ENCODE measurements at regions not wholly inside any gene's neighbourhood (a gene's known extent, or its start where the extent isn't known, plus 50 kb on each side); places are given as distances from the start of the nearest gene placed in this dataset.

DNA sequence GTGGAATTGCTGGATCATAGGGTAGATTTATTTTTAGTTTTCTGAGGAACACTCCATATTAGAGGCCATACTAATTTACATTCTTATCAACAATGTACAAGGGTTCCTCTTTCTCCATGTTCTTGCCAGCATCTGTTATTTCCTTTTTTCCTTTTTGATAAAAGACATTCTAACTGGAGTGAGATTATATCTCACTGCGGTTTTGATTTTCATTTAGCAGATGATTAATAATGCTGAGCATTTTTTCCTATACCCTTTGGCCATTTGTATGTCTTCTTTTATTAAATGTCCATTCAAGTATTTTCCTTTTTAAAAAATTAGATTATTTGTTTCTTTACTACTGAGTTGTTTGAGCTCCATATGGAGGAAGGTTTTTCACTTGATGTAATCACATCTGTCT lies 1189.5 kb downstream of the ZPLD1 start:
- no peak for DNase-seq

DNA sequence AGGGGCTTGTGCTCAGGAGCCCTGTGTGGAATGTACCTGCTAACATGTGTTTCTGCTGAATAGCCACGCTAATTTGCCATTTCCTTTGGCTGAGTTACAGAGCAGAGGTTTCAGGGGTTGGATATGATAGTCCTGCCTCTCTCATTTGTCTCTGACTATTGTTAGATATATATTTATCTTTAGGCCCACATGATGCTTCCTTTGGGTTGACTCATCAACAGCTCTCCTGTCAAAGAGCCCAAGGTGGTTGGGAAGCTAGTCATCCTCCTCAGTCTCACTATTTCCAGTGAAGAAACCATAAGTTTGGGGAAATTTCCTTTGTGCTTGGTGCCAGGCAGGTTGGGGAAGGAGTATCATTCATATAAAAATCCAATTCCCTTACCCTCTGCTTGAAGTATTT lies 1194.6 kb downstream of the ZPLD1 start:
- no peak for DNase-seq

DNA sequence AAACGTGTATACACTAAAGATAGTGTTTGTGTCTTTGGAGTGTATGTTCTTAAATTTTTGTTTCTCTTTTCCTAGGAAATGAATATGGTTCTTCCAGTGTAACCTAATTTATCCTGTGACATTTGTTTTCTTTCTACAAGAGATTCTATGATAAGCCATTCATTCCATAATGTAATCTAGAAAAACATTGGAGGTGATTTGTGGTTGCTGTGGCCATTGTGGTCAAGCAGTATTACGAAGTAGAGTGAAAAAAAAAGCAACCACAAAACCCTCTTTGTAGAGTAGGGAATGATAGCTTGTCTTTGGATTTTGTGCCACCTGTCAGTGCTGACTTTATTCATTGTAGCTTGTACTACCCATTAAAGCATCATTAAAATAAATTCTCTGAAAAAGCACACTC lies 1209.6 kb downstream of the ZPLD1 start:
- DNase-seq = no peak

DNA sequence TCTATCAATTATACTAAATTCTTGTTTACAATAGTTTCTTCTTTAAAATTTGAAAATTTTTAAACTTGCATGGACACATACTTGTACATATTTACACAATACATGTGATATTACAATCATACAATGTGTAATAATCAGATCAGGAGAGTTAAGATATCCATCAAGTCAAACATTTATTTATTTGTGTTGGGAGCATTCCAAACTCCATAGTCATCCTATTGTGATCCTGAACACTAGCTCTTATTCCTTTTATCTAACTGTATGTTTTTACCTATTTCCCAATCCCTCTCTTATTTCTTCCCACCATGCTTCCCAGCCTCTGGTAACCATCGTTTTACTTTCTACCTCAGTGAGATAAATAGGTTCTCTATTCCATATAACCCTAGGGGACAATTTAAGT lies 1219.2 kb downstream of the ZPLD1 start:
- no peak for DNase-seq

DNA sequence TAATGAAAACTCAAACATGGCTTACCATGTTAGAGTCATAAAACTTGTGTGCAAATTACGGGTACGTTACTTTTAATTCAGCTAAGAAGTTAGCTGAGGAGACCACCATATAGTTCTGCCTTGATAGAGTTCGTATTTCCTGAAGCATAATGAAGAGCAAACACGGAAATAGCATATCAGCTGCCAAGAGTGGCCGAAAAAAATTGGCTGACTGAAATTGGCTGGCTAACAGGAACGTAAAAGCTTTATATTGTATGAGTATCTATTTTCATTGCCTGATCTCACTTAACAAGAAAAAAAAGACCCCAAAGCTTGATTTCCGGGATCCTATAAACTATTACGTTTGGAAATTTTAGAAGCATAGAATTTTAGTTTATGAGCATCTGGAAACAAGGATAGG lies 1222.9 kb downstream of the ZPLD1 start:
- peak; percentile 19 for DNase-seq

DNA sequence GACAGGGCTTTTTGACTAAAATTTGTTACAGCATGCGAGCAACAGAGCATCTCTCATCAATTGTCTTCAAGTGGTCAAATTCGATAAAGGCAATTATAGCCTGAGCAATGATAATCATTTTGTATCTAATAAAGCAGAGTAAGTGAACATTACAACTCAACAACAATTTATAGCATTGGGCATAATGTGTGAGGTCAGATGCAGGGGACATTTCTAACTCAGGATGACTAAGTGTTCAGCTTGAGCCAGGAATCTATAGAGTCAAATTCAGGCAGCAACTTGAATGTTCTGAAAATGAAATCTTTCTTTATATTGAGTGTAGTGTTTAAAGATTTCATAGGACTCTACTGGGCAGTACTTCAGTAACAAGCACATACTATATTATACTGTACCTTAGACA lies 1226.0 kb downstream of the ZPLD1 start:
- no peak for DNase-seq

DNA sequence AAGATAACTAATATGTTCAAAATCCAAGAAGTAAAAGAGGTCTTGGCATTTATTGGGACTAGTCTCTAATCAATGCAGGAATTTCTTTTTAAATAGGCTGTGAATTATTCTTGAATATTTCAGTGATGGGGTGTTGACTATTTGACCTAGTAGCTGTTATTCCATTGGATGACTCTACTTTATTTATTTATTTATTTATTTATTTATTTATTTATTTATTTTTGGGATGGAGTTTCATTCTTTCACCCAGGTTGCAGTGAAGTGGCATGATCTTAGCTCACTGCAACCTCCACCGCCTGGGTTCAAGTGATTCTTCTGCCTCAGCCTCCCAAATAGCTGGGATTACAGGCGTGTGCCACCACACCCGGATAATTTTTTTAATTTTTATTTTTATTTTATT lies 1227.8 kb downstream of the ZPLD1 start:
- DNase-seq = no peak

DNA sequence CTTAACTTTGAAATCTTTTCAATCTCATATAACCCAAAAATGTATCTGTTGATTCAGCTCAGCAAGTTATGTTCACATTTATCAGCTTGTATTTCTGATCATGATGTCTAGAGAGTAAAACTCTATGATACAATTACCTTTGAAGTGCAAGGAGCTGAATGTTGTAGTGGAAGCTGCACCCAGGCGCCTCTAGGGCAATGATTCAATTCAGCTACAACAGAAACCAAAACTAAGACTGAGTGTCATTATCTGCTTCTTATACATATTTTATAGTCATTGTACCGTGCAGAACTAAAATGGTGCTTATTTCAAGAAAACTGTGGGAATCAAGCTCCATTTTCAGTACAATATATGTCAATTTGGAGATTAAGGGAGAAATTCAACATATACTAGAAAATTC lies 1237.5 kb downstream of the ZPLD1 start:
- DNase-seq = no peak

DNA sequence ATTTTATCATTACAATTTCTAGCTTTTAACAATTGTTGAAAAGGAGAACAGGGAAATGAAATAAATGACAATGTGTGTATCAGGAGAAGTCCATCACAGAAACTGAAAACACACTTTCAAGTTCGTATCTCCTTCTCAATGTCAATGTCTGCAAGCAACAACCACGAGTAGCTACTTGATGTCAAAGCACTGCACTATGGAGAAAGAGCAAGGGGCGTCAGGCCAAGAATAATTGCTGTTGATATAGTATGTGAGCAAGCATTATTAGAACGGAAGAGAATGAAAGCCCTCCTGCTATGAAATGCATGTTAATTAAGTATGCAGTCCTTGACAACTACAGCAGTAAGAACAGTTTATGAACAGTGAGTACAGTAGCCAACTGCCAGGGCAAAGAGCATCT lies 1250.1 kb downstream of the ZPLD1 start:
- DNase-seq = no peak

DNA sequence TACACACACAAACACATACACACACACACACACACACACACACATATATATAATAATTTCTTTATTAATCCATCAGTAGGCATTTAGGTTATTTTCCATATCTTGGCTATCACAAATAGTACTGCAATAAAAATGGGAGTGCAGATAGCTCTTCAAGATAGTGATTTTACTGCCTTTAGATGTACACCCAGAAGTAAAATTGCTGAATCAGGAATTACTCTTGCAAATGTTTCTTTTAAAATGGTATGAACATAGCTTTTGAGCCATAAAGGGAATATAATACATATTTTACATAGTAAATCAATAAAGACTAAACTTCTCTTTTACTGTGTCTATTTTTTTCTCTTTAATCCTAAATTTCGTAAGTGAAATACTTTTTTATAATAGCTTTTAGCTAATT lies 1251.1 kb downstream of the ZPLD1 start:
- no peak for DNase-seq

DNA sequence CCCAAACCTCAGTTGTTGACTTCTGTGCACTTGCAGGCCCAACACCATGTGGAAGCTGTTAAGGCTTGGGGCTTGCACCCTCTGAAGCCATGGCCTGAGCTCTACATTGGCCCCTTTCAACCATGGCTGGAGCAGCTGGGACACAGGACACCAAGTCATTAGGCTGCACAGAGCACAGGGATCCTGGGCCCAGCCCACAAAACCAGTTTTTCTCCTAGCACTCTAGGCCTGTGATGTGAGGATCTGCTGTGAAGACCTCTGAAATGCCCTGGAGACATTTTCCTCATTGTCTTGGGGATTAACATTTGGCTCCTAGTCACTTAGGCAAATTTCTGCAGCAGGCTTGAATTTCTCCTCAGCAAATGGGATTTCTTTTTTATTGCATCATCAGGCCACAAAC lies 1255.7 kb downstream of the ZPLD1 start:
- no peak for DNase-seq

DNA sequence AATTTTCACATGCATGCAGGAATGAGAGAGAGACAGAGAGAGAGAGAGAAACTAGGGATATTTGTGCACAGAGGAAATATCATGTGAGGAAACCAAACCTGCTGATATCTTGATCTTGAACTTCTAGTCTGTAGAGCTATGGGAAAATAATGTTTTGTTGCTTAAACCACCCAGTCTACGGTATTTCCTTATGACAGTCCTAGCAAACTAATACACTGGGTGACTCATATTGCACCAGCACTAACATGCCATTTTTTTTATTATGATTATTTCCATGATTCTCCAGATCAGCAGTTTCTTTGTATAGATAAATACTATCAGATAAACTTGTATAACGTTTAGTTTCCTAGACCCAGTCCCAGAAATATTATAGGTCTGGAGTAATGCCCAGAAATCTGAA lies 1259.0 kb downstream of the ZPLD1 start:
- no peak for DNase-seq

DNA sequence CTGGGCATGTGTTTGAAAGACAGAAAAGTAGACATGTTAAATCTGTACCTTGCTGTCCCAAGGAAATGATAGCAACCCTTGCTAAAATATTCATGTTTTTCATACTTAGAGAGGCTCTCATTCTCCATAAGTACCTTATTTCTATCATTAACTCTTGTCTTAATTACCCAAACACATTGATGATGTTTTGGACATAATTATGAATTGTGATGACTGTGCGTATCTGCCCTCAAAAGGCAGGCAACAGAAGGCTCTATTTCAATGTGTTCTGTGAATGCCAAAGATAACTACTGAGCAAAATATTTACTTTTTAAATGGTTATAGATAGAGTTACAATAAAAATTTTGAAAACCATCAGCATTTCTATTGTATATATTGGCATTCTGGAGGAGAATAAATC lies 1263.8 kb downstream of the ZPLD1 start:
- DNase-seq = no peak

DNA sequence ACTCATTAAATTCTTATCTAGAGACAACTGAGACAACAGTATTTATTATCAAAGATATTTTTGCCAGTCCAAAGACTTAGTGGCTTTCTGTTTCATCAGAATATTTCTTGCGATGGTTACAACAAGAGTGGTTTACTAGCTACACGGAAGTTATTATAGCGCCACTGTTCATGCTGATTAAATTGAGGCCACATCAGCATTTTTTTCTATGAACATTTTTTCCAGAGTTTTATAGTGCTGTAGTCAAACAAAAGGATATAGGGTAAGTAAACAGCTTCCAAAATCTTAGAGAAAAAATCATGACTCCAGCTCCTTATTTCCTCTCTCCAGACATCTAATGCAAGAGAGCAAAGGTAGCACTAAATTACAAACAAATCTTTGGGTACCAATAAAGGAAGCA lies 1264.4 kb downstream of the ZPLD1 start:
- DNase-seq = no peak

DNA sequence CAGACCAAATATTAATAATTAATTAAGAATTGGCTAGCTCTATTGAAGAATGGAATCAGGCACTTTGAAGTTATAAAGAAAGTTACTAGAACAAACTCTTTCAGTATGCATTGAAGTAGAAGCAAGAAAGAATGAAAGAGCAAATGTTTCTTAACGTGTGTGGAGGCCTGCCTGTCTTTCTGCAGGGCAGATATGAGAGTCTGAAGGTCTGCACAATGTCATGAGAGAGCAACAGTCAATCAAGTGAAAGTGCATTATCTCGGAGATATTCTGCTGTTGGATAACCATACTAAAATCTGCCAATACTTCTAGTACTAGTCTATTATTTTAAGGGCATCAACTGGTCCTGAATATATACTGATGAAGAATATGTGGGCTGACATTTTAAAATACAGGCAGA lies 1270.8 kb downstream of the ZPLD1 start:
- DNase-seq = no peak

DNA sequence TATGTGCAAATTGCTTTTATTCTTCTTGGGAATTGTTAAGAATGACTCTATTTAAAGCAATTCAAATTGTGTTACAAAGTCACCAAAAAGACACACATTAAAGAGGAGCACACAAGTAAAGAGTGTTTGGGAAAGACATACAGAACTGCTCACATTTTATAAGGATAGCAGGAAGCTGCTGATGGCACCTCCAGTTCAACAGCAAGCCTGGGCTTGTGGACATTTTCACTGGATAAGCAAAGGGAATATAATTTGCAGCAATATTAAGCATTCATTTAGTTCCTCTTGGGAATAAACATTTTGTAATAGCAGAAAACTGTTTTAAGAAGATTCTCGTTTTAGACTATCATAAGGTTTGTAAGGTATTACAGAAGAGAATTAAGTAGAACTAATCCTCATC lies 1271.9 kb downstream of the ZPLD1 start:
- no peak for DNase-seq

DNA sequence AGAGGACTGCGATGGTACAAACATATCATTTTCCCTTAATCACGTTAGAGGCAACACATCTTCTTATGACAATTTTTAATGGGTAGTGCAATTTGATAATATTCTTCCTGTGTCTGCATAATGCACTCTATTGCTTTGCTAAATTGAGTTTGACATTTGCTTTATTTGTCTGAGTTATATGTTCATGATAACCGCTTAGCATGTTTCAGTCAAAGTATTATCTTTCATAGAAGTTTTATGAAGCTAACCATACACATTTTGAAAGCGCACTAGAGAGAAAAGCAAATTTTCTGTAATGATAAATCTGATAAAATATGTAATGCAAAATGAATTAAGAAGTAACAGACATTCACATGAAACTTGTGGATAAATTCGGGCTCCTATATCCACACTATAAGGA lies 1276.9 kb downstream of the ZPLD1 start:
- DNase-seq = no peak

DNA sequence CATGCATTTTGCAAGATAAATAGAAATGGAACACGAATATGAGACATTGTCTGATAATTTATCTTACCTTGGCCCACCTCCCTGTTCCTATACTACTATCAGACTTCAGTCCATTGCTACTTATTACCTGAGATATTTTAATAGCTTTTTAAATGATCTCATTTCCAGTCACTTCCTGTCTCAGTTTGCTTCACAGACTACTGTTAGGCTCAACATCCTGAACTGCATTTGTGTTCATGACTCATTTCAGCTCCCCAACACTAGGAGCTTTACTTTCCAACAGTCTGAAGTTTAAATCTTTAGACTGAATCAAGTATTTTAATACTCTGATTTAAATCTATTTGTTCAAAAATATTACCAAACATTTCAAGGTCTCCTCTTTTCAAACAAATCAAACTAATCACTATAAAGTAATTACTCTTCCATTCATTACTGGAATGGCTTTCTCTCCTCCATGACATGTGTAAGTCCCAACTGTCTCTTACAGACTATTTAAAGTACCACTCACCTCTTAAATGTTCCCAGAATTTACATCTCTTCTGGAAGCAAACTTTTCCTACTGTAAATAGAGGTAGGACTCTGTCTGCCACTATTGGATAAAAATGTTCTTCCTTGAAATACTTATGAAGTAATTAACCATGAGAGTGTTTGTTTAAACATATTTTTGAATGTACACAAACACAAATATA lies 1277.6 kb downstream of the ZPLD1 start:
- no peak for DNase-seq

DNA sequence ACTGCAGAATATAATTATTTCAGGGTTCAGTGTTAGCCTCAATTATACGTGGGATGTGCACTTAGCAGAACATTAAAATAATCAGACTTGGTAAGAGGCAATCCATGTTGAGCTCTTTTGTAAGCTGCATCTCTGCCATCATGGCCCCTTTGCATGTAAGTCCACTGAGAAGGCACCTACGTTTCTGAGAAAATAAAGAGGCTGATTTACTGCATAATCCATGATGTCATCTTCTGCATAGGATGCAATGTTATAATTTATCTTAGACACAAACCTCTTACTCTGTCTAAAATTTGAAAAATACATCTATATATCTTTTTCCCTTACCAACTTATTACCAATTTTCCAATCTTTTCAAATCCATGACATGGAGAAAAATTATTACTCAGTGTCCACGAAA lies 1294.7 kb downstream of the ZPLD1 start:
- DNase-seq = no peak

DNA sequence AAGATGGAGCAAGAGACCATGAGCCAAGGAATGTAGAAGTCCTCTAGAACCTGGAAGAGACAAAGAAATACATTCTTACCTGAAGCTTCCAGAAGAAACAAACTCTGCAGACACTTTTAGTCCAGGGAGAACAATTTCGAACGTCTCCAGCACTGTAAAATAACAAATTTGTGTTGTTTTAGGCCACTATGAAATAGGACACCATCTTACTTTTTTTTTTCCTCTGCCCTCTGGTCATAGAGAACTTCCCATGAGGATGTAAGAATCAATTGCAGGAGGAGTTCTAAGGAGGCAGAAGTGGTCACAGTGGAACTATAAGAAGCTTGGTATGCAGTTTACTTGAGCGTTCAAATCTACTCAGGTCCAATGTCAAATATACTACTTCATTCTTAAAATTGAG lies 1295.9 kb downstream of the ZPLD1 start:
- DNase-seq = no peak

DNA sequence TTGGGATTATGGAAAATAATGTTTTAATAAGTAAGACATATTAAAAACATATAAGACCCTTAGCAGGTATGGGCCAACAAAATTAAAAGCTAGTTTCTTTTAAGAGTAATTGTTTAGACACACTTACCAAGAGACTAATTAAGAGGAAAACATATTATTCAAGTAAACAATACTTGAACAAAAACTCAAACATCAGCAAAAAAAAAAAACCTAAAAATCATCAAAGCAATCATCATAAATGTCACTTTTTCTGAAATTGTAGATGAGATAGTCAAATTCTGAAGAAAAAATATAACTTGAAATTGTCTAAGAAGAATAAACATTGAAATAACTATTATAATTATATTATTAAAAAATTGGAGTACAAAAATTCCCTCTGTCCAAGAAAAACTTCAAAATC lies 1318.2 kb downstream of the ZPLD1 start:
- no peak for DNase-seq

DNA sequence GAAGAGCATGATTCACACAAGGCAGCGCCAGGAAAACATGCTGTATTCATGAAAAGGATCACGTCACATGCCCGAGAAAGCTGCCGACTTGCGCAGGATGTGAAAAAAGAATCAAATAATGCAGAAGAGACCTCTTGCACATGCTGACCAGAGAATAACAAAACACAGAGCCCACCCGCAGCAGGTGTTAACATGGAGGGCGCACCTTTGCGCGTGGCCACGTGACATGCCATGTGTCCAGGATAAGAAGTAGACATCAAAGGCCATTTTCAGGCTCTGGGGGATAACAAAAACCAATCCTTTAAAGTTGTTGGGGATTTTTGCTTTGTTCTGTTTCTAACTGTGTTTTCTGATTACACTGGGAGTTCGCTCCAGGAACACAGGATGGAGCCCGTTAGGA lies 1332.8 kb downstream of the ZPLD1 start:
- DNase-seq = no peak

DNA sequence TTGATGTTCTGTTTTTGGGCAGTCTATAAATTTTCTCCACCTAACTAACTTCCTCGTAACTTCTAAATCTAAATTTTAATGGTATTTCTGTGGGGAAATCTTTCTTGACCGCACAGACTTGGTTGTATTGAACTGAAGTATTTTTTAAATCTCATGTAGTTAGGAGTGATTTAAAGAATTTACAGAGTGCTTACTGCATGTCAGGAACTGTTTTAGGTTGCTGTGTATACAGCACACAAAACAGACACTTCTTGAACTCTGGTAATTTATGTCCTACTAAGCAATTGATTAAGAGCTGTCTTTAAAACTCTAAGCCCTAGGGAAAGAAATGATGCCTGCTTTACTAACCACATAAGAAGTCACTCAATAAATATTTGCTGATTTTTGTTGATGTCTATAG lies 1350.2 kb downstream of the ZPLD1 start:
- DNase-seq = no peak

DNA sequence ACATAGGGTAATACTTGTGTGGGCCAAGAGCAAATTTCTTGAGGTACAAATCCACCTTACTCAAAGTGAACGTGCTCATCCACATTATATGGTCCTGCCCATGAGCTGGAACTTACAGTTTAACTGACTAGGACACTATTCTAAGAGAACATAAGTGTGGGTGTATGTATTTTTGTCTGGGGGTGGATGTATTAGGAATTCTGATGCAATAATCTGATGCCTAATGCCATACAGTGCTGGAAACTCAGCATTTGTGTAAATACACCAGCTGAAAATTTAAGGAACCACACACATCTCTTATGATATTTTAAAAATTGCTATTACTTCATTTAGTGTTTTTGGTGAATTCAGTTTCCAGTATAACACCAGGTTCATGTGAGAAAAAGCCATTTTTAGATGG lies 1350.7 kb downstream of the ZPLD1 start:
- no peak for DNase-seq

DNA sequence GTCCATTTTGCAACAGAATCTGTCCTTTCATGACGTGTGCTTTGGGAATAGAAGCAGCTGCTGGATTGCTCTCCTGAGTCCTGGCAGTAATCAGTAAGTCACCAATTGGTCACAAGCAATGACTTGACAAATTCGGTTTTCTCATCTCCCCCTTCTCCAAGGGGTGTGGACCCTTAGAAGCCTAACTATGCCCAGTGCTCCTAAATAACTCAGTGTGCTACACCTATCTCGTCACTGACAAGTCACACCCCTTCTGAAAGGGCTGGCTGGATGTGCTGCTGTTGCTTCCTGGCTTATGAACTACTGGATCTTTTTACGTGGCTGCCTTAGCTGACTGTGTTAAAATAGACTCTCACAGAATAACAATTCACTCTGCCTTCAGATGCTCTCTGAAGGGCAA lies 1351.5 kb downstream of the ZPLD1 start:
- DNase-seq = no peak
